ENCODE measurements at regions not wholly inside any gene's neighbourhood (a gene's known extent, or its start where the extent isn't known, plus 50 kb on each side); places are given as distances from the start of the nearest gene placed in this dataset.

- peaks cover 0 to 3% (median 0%) of the 10 kb centered on the region in 7 donors for H3K27me3 ChIP-seq (replicated peaks in 1 of 7)
- no peaks in the 10 kb centered on the region for H3K36me3 ChIP-seq
- 88 to 98% (median 93%) methylated on average over 4 of the region's 4 CpGs for WGBS, 5 donors
- H3K27ac ChIP-seq = no peak overlapping the region
- no peak for DNase-seq
- no peaks in the 10 kb centered on the region for H3K9me3 ChIP-seq
- TF ChIP-seq POLR2A (IDR thresholded peaks at IDR 0.05) = no peak
- TF ChIP-seq CTCF (IDR thresholded peaks at IDR 0.05 in 8 of 11, conservative IDR thresholded peaks at IDR 0.05 in 3 of 11) = no peak
- no peak for TF ChIP-seq POLR2AphosphoS5 (IDR thresholded peaks at IDR 0.05)
- intact Hi-C loops (cut with DNase I; ENCODE audit: low total_unique reads) = no loop called here
- peaks cover 0 to 25% (median 8%) of the 10 kb centered on the region in 6 donors for H3K4me1 ChIP-seq
- no peak overlapping the region for H3K4me3 ChIP-seq
Observed at GRCh38 chr11:122269824-122270223, 153.8 kb upstream of the BLID start.

- intact Hi-C loops (cut with DNase I; ENCODE audit: low total_unique reads) = no loop called here
- Histone ChIP-seq H3K4me3 (no peak overlapping the region), H3K4me1 (peaks cover 0 to 17% (median 8%) of the 10 kb centered on the region in 6 donors), H3K27ac (no peak overlapping the region), H3K27me3 (replicated peaks in 1 of 7) (peaks cover 0 to 3% (median 0%) of the 10 kb centered on the region in 7 donors), H3K9me3 (no peaks in the 10 kb centered on the region), H3K36me3 (no peaks in the 10 kb centered on the region)
- TF ChIP-seq POLR2A (IDR thresholded peaks at IDR 0.05) = no peak
- no peak for TF ChIP-seq POLR2AphosphoS5 (IDR thresholded peaks at IDR 0.05)
- no peak for TF ChIP-seq CTCF (IDR thresholded peaks at IDR 0.05 in 8 of 11, conservative IDR thresholded peaks at IDR 0.05 in 3 of 11)
- WGBS, 5 donors = 84 to 96% (median 86%) methylated on average over 6 of the region's 6 CpGs
- no peak for DNase-seq
Observed at GRCh38 chr11:122268601-122269130, 152.7 kb upstream of the BLID start.

GRCh38 chr11:122267602-122268001, 151.6 kb upstream of the BLID start:
- peaks cover 0 to 14% (median 8%) of the 10 kb centered on the region in 6 donors for H3K4me1 ChIP-seq
- no peaks in the 10 kb centered on the region for H3K9me3 ChIP-seq
- TF ChIP-seq POLR2A (IDR thresholded peaks at IDR 0.05) (no peak), POLR2AphosphoS5 (IDR thresholded peaks at IDR 0.05) (peak in 1 of 3 donors; percentile 23)
- 67 to 80% (median 71%) methylated on average over 2 of the region's 2 CpGs for WGBS, 5 donors
- H3K36me3 ChIP-seq = no peaks in the 10 kb centered on the region
- H3K27ac ChIP-seq = no peak overlapping the region
- DNase-seq = no peak
- intact Hi-C loops (cut with DNase I; ENCODE audit: low total_unique reads) = no loop called here
- peaks cover 0 to 1% (median 0%) of the 10 kb centered on the region in 7 donors for H3K27me3 ChIP-seq (replicated peaks in 1 of 7)
- H3K4me3 ChIP-seq = no peak overlapping the region

- peaks cover 0 to 6% (median 0%) of the 10 kb centered on the region in 7 donors for H3K27me3 ChIP-seq (replicated peaks in 1 of 7)
- intact Hi-C loops (cut with DNase I; ENCODE audit: low total_unique reads) = no loop called here
- H3K4me3 ChIP-seq = no peak overlapping the region
- no peaks in the 10 kb centered on the region for H3K36me3 ChIP-seq
- H3K9me3 ChIP-seq = no peaks in the 10 kb centered on the region
- no peak for DNase-seq
- 31 to 53% (median 43%) methylated on average over 2 of the region's 2 CpGs for WGBS, 5 donors
- no peak overlapping the region for H3K27ac ChIP-seq
- H3K4me1 ChIP-seq = peaks cover 0 to 14% (median 8%) of the 10 kb centered on the region in 6 donors
- TF ChIP-seq POLR2A (IDR thresholded peaks at IDR 0.05) (no peak), CTCF (IDR thresholded peaks at IDR 0.05 in 8 of 11, conservative IDR thresholded peaks at IDR 0.05 in 3 of 11) (no peak), POLR2AphosphoS5 (IDR thresholded peaks at IDR 0.05) (no peak)
Observed at GRCh38 chr11:122265981-122266380, 150.0 kb upstream of the BLID start.
